OCI-LY7 (cell line): ENCODE measurements at regions not wholly inside any gene's neighbourhood (a gene's known extent, or its start where the extent isn't known, plus 50 kb on each side); places are given as distances from the start of the nearest gene placed in this dataset.

Experiments
- BruUV-seq: library from RNA; stranded (reverse); fragments of 400-500 nt; replicated peaks from 2 replicates; lab custom pipeline; 2021; lab: Mats Ljungman, UMichigan
- CTCF ChIA-PET: fragments of 300-600 bp; sonication (Branson Sonifier 250); formaldehyde crosslinking; loops from one replicate; lab custom pipeline; 2022; ENCODE audit warnings: antibody characterized with exemption; ENCODE audit not compliant: unreplicated experiment; lab: Charles Lee
- POLR2A ChIA-PET: fragments of 300-600 bp; sonication (Branson Sonifier 250); formaldehyde crosslinking; loops from one replicate; lab custom pipeline; 2022; ENCODE audit warnings: antibody characterized with exemption; lab: Charles Lee
- DNase-seq: peaks from one replicate; pipeline ENCODE4 v3.0.0-alpha.2; 2015; ENCODE audit warnings: low spot score
- H2AFZ ChIP-seq: fragments of 200-600 bp; sonication (generic), shearing (Covaris generic); 2 replicates; pipeline ENCODE4 v1.6.1; 2014; ENCODE audit warnings: mild to moderate bottlenecking, antibody characterized with exemption, low read length, moderate library complexity
- H3K27ac ChIP-seq: fragments of 200-600 bp; sonication (generic); 2 replicates; pipeline ENCODE4 v1.5.1; 2014; ENCODE audit warnings: mixed run types, low read depth, mild to moderate bottlenecking, moderate library complexity, low read length, inconsistent platforms; ENCODE audit not compliant: poor library complexity, severe bottlenecking
- H3K36me3 ChIP-seq: fragments of 200-600 bp; sonication (generic); 2 replicates; pipeline ENCODE4 v1.6.1; 2014; ENCODE audit warnings: mild to moderate bottlenecking, antibody characterized with exemption, low read length, moderate library complexity, mixed read lengths; ENCODE audit not compliant: insufficient read depth
- H3K4me1 ChIP-seq: fragments of 200-600 bp; sonication (generic); 2 replicates; pipeline ENCODE4 v1.5.1; 2014; ENCODE audit warnings: mild to moderate bottlenecking, low read length; ENCODE audit not compliant: insufficient read depth, poor library complexity, severe bottlenecking
- H3K4me2 ChIP-seq: fragments of 200-600 bp; sonication (generic); 2 replicates; pipeline ENCODE4 v1.6.1; 2014; ENCODE audit warnings: mild to moderate bottlenecking, low read length
- H3K4me3 ChIP-seq: fragments of 200-600 bp; sonication (generic); 2 replicates; pipeline ENCODE4 v1.5.1; 2014; ENCODE audit warnings: mild to moderate bottlenecking, low read depth, low read length; ENCODE audit not compliant: poor library complexity, severe bottlenecking
- H3K79me2 ChIP-seq: fragments of 200-600 bp; sonication (generic); 2 replicates; pipeline ENCODE4 v1.6.1; 2016; ENCODE audit warnings: low read depth, mild to moderate bottlenecking, low read length, moderate library complexity, mixed read lengths; ENCODE audit not compliant: insufficient read depth
- H3K9me2 ChIP-seq: fragments of 200-600 bp; sonication (generic); 2 replicates; pipeline ENCODE4 v1.6.1; 2016; ENCODE audit warnings: mild to moderate bottlenecking, low read length, mixed read lengths; ENCODE audit not compliant: insufficient read depth
- H3K9me3 ChIP-seq: fragments of 200-600 bp; sonication (generic); 2 replicates; pipeline ENCODE4 v1.6.1; 2014; ENCODE audit warnings: mild to moderate bottlenecking, mixed run types, low read length, mixed read lengths
- H4K20me1 ChIP-seq: fragments of 200-600 bp; sonication (generic); 2 replicates; pipeline ENCODE4 v1.6.1; 2014; ENCODE audit warnings: mild to moderate bottlenecking, antibody characterized with exemption, low read length, moderate library complexity, mixed read lengths; ENCODE audit not compliant: insufficient read depth
- EZH2phosphoT487 ChIP-seq: fragments of 200-600 bp; sonication (generic); IDR thresholded peaks from 2 replicates; pipeline ENCODE4 v1.6.1; 2018; ENCODE audit warnings: low read depth, borderline replicate concordance, mild to moderate bottlenecking, mixed run types, antibody characterized with exemption, low read length, moderate library complexity, mixed read lengths
- intact Hi-C: fragments of 100-400 bp; cut with micrococcal nuclease; formaldehyde crosslinking; loops from one replicate; pipeline ENCODE4 v1.10.0; 2022; ENCODE audit not compliant: unreplicated experiment
- TF ChIP-seq, protein P1 (sequence below): fragments of 200-600 bp; sonication (generic); conservative IDR thresholded peaks from 2 replicates; pipeline ENCODE4 v1.5.1; 2014; ENCODE audit warnings: mild to moderate bottlenecking, antibody characterized with exemption, low read length, moderate library complexity, mixed read lengths

- Histone ChIP-seq H2AFZ (no peak overlapping the region), H3K79me2 (no peaks in the 10 kb centered on the region), H3K36me3 (no peaks in the 10 kb centered on the region), H3K4me1 (no peaks in the 10 kb centered on the region), H3K9me2 (no peaks in the 10 kb centered on the region), H3K4me3 (no peak overlapping the region), H3K4me2 (no peak overlapping the region), H4K20me1 (no peaks in the 10 kb centered on the region), H3K27ac (no peak overlapping the region), H3K9me3 (no peaks in the 10 kb centered on the region)
- DNase-seq: no peak
- intact Hi-C loops: no loop called here
- no peak for TF ChIP-seq EZH2phosphoT487
- TF ChIP-seq, protein P1, sequence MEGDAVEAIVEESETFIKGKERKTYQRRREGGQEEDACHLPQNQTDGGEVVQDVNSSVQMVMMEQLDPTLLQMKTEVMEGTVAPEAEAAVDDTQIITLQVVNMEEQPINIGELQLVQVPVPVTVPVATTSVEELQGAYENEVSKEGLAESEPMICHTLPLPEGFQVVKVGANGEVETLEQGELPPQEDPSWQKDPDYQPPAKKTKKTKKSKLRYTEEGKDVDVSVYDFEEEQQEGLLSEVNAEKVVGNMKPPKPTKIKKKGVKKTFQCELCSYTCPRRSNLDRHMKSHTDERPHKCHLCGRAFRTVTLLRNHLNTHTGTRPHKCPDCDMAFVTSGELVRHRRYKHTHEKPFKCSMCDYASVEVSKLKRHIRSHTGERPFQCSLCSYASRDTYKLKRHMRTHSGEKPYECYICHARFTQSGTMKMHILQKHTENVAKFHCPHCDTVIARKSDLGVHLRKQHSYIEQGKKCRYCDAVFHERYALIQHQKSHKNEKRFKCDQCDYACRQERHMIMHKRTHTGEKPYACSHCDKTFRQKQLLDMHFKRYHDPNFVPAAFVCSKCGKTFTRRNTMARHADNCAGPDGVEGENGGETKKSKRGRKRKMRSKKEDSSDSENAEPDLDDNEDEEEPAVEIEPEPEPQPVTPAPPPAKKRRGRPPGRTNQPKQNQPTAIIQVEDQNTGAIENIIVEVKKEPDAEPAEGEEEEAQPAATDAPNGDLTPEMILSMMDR: no peak
- CTCF ChIA-PET: no interaction called here
- POLR2A ChIA-PET: no interaction called here
- no TSS peak for BruUV-seq
Observed at GRCh38 chr12:131553096-131553777, 157.7 kb upstream of the SFSWAP start.

- H3K79me2 ChIP-seq: no peaks in the 10 kb centered on the region
- H3K4me1 ChIP-seq: no peaks in the 10 kb centered on the region
- no peak overlapping the region for H2AFZ ChIP-seq
- BruUV-seq: no TSS peak
- H3K36me3 ChIP-seq: no peaks in the 10 kb centered on the region
- TF ChIP-seq EZH2phosphoT487: no peak
- TF ChIP-seq, protein P1: no peak
- no peak for DNase-seq
- no peak overlapping the region for H3K4me2 ChIP-seq
- no peaks in the 10 kb centered on the region for H3K9me2 ChIP-seq
- H3K4me3 ChIP-seq: no peak overlapping the region
- H4K20me1 ChIP-seq: no peaks in the 10 kb centered on the region
- ChIA-PET CTCF (no interaction called here), POLR2A (no interaction called here)
- H3K9me3 ChIP-seq: no peaks in the 10 kb centered on the region
- intact Hi-C loops: no loop called here
- H3K27ac ChIP-seq: no peak overlapping the region
Observed at GRCh38 chr12:131555197-131555846, 155.6 kb upstream of the SFSWAP start.

DNA sequence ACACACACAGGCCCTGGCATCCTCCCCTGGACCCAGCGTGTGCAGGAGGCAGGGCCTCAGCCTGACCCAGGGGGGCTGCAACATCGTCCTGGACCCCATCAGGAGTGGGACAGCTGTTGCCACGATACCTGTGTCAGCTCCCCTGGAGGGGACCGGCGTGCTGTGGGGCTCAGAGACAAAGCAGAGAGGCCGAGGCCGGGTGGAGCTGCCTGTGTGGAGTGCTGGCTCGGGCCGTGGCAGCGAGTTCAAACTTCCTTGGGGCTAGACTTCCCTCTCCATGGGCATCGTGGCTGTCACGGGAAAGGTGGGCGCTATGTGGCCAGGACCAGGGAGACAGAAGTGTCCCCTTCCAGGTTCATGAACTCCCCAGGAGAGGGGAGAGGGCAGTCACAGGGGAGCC is 155.0 kb upstream of the SFSWAP start:
- Histone ChIP-seq H3K9me3 (no peaks in the 10 kb centered on the region), H3K9me2 (no peaks in the 10 kb centered on the region), H2AFZ (no peak overlapping the region), H3K4me2 (no peak overlapping the region), H3K79me2 (no peaks in the 10 kb centered on the region), H3K4me1 (no peaks in the 10 kb centered on the region), H3K27ac (no peak overlapping the region), H3K4me3 (no peak overlapping the region), H3K36me3 (no peaks in the 10 kb centered on the region), H4K20me1 (no peaks in the 10 kb centered on the region)
- intact Hi-C loops: no loop called here
- no TSS peak for BruUV-seq
- no peak for DNase-seq
- TF ChIP-seq, protein P1: no peak
- no peak for TF ChIP-seq EZH2phosphoT487
- ChIA-PET POLR2A (no interaction called here), CTCF (no interaction called here)
